ENCODE measurements at regions not wholly inside any gene's neighbourhood (a gene's known extent, or its start where the extent isn't known, plus 50 kb on each side); places are given as distances from the start of the nearest gene placed in this dataset.
"Not testable (repeated sequence)": the region's sequence is repeated elsewhere in the genome, so short reads cannot be mapped to it uniquely, and the experiment has no call there.

DNA sequence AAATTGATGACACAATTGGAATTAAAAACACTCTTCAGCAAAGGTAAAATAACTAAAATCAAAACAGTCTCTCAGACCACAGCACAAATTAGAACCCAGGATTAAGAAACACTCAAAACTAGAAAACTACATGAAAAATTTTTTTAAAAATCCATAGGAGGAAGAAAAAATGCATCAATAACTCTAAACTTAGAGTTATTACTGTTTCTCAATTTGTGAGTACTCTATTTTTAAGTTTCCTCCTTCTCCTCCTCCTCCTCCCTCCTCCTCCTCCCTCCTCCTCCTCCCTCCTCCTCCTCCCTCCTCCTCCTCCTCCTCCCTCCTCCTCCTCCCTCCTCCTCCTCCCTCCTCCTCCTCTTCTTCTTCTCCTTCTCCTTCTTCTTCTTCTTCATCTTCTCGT lies 1395.7 kb downstream of the STIM2 start:
- H3K4me3 ChIP-seq (ENCODE audit: low read depth, low read length), result no peak overlapping the region
- TF ChIP-seq, protein P1, sequence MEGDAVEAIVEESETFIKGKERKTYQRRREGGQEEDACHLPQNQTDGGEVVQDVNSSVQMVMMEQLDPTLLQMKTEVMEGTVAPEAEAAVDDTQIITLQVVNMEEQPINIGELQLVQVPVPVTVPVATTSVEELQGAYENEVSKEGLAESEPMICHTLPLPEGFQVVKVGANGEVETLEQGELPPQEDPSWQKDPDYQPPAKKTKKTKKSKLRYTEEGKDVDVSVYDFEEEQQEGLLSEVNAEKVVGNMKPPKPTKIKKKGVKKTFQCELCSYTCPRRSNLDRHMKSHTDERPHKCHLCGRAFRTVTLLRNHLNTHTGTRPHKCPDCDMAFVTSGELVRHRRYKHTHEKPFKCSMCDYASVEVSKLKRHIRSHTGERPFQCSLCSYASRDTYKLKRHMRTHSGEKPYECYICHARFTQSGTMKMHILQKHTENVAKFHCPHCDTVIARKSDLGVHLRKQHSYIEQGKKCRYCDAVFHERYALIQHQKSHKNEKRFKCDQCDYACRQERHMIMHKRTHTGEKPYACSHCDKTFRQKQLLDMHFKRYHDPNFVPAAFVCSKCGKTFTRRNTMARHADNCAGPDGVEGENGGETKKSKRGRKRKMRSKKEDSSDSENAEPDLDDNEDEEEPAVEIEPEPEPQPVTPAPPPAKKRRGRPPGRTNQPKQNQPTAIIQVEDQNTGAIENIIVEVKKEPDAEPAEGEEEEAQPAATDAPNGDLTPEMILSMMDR (IDR thresholded peaks at IDR 0.05; ENCODE audit: insufficient read depth, low read depth, low read length), result no peak
- DNase-seq (ENCODE audit: low read depth), result no peak

DNA sequence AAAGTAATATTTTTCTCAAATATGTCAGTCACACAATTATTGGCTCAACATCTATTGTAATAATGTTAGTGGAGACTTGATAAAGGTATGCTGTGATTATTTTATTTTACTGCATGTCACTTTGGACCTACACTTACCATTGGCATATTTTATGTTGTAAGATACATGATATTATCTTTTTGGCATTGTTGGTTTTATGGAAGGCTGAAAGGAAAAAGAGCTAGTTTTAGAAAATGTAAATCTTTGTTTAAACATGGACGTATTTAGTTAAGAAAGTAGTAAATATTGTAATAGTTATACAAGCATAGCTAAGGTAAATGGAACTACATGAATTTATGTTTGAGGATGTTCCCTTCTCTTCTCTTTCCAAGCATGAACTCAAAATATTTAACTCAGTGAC lies 1399.3 kb downstream of the STIM2 start:
- no peak overlapping the region for H3K4me3 ChIP-seq (ENCODE audit: low read depth, low read length)
- TF ChIP-seq, protein P1 (IDR thresholded peaks at IDR 0.05; ENCODE audit: insufficient read depth, low read depth, low read length), result no peak
- DNase-seq (ENCODE audit: low read depth), result no peak

GRCh38 chr4:28267166-28267565 lies 1406.5 kb downstream of the STIM2 start:
- H3K4me3 ChIP-seq (ENCODE audit: low read depth, low read length), result no peak overlapping the region
- DNase-seq (ENCODE audit: low read depth), result no peak
- TF ChIP-seq, protein P1 (IDR thresholded peaks at IDR 0.05; ENCODE audit: insufficient read depth, low read depth, low read length), result no peak

DNA sequence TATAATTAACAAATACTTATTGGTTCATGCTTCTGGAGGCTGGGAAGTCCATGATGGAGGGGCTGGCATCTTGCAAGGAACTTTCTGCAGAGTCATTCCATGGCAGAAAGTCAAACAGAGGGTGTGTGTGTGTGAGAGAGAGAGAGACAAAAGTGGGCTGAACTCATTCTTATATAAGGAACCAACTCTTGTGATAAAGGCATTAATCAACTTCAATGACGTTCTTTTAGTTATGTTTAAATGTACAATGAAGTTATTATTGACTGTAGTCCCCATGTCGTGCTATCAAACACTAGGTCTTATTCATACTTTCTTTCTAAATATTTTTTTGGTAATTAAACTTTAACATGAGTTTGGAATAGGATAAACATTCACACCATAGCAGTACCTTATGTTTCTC lies 1408.8 kb downstream of the STIM2 start:
- DNase-seq (ENCODE audit: low read depth), result no peak
- TF ChIP-seq, protein P1 (IDR thresholded peaks at IDR 0.05; ENCODE audit: insufficient read depth, low read depth, low read length), result no peak
- no peak overlapping the region for H3K4me3 ChIP-seq (ENCODE audit: low read depth, low read length)

- no peak overlapping the region for H3K4me3 ChIP-seq (ENCODE audit: low read depth, low read length)
- TF ChIP-seq, protein P1 (IDR thresholded peaks at IDR 0.05; ENCODE audit: insufficient read depth, low read depth, low read length), result no peak
- no peak for DNase-seq (ENCODE audit: low read depth)
Measured at GRCh38 chr4:28277931-28278330, 1417.3 kb downstream of the STIM2 start.

DNA sequence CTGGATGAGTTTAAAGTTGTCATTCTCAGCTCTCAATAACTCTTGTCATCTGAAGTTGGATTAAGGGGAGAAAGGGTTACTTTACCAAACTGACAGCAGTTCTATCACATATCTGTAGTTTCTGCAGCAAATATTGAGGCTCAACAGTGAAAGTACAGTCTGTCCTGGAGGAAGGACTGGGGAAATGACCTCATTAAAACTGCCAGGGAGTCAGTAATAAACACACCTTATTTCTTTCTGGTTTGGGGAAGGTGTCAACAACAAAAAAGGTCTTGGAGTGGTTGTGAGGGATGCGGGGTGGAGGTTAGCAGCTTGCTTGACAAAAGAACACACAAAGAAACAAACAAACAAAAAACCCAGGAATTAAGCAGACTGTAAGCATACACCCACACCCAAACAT lies 1418.0 kb downstream of the STIM2 start:
- no peak overlapping the region for H3K4me3 ChIP-seq (ENCODE audit: low read depth, low read length)
- no peak for DNase-seq (ENCODE audit: low read depth)
- TF ChIP-seq, protein P1 (IDR thresholded peaks at IDR 0.05; ENCODE audit: insufficient read depth, low read depth, low read length), result no peak

GRCh38 chr4:28279249-28279648 lies 1418.6 kb downstream of the STIM2 start:
- TF ChIP-seq, protein P1 (IDR thresholded peaks at IDR 0.05; ENCODE audit: insufficient read depth, low read depth, low read length), result no peak
- H3K4me3 ChIP-seq (ENCODE audit: low read depth, low read length), result no peak overlapping the region
- no peak for DNase-seq (ENCODE audit: low read depth)

GRCh38 chr4:28286266-28286665 lies 1425.6 kb downstream of the STIM2 start:
- H3K4me3 ChIP-seq (ENCODE audit: low read depth, low read length); DNase-seq (ENCODE audit: low read depth): not testable (repeated sequence)
